GM20000 (cell line): ENCODE measurements at regions not wholly inside any gene's neighbourhood (a gene's known extent, or its start where the extent isn't known, plus 50 kb on each side); places are given as distances from the start of the nearest gene placed in this dataset.
"Not testable (repeated sequence)": the region's sequence is repeated elsewhere in the genome, so short reads cannot be mapped to it uniquely, and the experiment has no call there.

ENCODE experiments used
- DNase-seq: peaks from one replicate; pipeline ENCODE4 v3.0.0; 2012; ENCODE audit warnings: low spot score
- TF ChIP-seq, protein P1 (sequence below): IDR thresholded peaks from 2 replicates; pipeline ENCODE4 v1.5.1; 2012; ENCODE audit warnings: mild to moderate bottlenecking, control low read depth; ENCODE audit errors: extremely low read depth, missing control alignments

DNA sequence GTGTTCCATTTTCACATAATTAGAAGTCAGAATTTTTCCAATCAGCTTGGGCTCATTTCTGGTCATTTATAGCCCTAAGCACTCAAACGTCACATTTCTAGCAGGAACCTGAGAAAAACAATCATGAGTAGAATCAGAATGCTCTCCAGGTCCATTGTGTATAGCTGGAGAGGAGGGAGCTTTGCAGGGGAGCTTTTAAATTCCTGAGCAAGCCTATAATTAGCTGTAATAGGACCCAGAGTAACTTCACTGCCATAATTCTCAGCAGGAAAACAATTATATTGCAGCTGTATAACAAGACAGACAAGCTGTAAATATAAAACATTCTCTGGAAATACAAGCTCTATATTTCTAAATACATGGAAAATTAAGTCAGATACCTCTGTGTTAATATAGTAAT lies 637.6 kb upstream of the SGCD start:
- TF ChIP-seq, protein P1, sequence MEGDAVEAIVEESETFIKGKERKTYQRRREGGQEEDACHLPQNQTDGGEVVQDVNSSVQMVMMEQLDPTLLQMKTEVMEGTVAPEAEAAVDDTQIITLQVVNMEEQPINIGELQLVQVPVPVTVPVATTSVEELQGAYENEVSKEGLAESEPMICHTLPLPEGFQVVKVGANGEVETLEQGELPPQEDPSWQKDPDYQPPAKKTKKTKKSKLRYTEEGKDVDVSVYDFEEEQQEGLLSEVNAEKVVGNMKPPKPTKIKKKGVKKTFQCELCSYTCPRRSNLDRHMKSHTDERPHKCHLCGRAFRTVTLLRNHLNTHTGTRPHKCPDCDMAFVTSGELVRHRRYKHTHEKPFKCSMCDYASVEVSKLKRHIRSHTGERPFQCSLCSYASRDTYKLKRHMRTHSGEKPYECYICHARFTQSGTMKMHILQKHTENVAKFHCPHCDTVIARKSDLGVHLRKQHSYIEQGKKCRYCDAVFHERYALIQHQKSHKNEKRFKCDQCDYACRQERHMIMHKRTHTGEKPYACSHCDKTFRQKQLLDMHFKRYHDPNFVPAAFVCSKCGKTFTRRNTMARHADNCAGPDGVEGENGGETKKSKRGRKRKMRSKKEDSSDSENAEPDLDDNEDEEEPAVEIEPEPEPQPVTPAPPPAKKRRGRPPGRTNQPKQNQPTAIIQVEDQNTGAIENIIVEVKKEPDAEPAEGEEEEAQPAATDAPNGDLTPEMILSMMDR, result no peak
- DNase-seq, result no peak

DNA sequence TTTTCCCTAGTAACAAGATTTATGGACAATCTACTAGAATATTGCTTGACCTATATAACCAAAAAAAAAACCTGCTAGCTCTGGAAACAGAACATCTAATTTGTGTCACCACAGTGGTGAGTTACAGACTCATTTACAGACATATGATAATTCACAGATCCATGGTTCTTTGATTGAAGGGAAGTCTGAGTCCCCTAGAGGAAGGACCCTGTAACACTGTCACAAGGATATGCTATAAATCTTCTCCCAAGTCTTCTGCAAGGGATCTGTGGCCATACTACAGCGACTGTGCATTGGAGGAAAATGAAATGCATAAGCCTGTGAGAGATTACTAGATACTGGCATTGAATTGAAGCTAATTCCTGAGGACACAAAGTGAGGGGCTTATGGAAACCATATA lies 630.6 kb upstream of the SGCD start:
- no peak for DNase-seq
- TF ChIP-seq, protein P1, result no peak

GRCh38 chr5:155697236-155697635 lies 629.7 kb upstream of the SGCD start:
- no peak for DNase-seq
- TF ChIP-seq, protein P1, result no peak

DNA sequence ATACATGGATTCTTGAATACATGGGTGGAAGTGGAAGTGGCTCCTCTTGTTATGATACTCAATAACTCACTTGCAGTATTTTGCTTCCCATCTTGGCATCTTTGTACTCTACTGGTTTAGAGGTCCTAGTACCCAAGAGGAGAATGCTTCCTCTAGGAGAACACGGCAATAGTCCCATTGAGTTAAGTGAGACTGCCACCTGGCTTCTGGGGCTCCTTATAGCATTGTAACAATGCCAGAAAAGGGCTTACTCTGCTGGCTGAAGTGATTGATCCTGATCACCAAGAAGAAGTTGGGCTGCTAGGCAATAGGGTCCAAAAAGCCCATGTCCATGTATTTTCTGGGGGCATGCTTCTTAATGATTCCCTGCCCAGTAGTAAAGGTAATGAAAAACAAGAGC lies 627.6 kb upstream of the SGCD start:
- TF ChIP-seq, protein P1, result no peak
- DNase-seq, result no peak

- DNase-seq, result no peak
- TF ChIP-seq, protein P1, result no peak
Measured at GRCh38 chr5:155700333-155700732, 626.6 kb upstream of the SGCD start.

DNA sequence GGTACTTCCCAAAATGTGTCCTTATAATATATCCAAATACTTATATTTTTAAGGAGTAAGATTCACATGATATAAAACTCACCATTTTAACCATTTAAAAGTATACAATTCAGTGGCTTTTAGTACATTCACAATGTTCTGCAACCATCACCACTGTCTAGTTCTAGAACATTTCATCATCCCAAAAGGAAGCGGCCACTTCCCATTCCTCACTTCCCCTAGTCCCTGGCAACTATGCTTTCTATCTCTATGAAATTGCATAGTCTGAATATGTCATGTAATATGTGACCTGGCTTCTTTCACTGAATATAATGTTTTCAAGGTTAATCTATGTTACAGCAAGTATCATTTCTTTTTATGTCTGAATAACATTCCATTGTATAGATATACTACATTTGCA lies 615.1 kb upstream of the SGCD start:
- DNase-seq, result no peak
- TF ChIP-seq, protein P1, result no peak

DNA sequence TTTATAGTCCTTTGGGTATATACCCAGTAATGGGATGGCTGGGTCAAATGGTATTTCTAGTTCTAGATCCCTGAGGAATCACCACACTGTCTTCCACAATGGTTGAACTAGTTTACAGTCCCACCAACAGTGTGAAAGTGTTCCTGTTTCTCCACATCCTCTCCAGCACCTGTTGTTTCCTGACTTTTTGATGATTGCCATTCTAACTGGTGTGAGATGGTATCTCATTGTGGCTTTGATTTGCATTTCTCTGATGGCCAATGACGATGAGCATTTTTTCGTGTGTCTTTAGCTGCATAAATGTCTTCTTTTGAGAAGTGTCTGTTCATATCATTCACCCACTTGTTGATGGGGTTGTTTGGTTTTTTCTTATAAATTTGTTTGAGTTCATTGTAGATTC lies 612.5 kb upstream of the SGCD start:
- not testable (repeated sequence) for DNase-seq

- TF ChIP-seq, protein P1, result no peak
- DNase-seq, result no peak
Measured at GRCh38 chr5:155726267-155726666, 600.7 kb upstream of the SGCD start.
